IPS-NIHi7 (cell line): ENCODE measurements at regions not wholly inside any gene's neighbourhood (a gene's known extent, or its start where the extent isn't known, plus 50 kb on each side); places are given as distances from the start of the nearest gene placed in this dataset.

Source experiments
- DNase-seq: peaks from one replicate; pipeline ENCODE4 v3.0.0; 2012; ENCODE audit warnings: mixed read lengths; ENCODE audit errors: extremely low spot score

- DNase-seq, result peak; percentile 38
These were observed 274.6 kb downstream of the LRATD1 start for GRCh38 chr2:14907014-14907612.

- DNase-seq, result no peak
These were observed 277.3 kb downstream of the LRATD1 start for GRCh38 chr2:14909795-14910194.

- no peak for DNase-seq
These were observed 278.1 kb downstream of the LRATD1 start for GRCh38 chr2:14910654-14911053.

- DNase-seq, result no peak
These were observed 283.5 kb downstream of the LRATD1 start for GRCh38 chr2:14915983-14916382.

- no peak for DNase-seq
These were observed 291.5 kb downstream of the LRATD1 start for GRCh38 chr2:14923820-14924580.

GRCh38 chr2:14925471-14925870 is 293.0 kb downstream of the LRATD1 start:
- no peak for DNase-seq

- no peak for DNase-seq
These were observed 294.6 kb downstream of the LRATD1 start for GRCh38 chr2:14927021-14927564.

GRCh38 chr2:14928056-14928455 is 295.5 kb downstream of the LRATD1 start:
- no peak for DNase-seq

GRCh38 chr2:14930441-14930840 is 297.9 kb downstream of the LRATD1 start:
- no peak for DNase-seq

- no peak for DNase-seq
These were observed 299.8 kb downstream of the LRATD1 start for GRCh38 chr2:14932285-14932684.

- DNase-seq, result no peak
These were observed 301.2 kb downstream of the LRATD1 start for GRCh38 chr2:14933753-14934152.

GRCh38 chr2:14936426-14936825 is 303.9 kb downstream of the LRATD1 start:
- DNase-seq, result no peak

GRCh38 chr2:14937336-14937735 is 304.8 kb downstream of the LRATD1 start:
- DNase-seq, result no peak

- no peak for DNase-seq
These were observed 308.7 kb downstream of the LRATD1 start for GRCh38 chr2:14941151-14941631.

- DNase-seq, result no peak
These were observed 310.5 kb downstream of the LRATD1 start for GRCh38 chr2:14942987-14943386.

- DNase-seq, result peak; percentile 76
These were observed 312.2 kb downstream of the LRATD1 start for GRCh38 chr2:14944562-14945346.

GRCh38 chr2:14951569-14952285 is 319.2 kb downstream of the LRATD1 start:
- no peak for DNase-seq

GRCh38 chr2:14952400-14952963 is 320.0 kb downstream of the LRATD1 start:
- DNase-seq, result no peak

- no peak for DNase-seq
These were observed 328.3 kb downstream of the LRATD1 start for GRCh38 chr2:14960686-14961324.

GRCh38 chr2:14967729-14968128 is 335.2 kb downstream of the LRATD1 start:
- DNase-seq, result no peak

GRCh38 chr2:14975381-14975780 is 342.9 kb downstream of the LRATD1 start:
- no peak for DNase-seq
